ENCODE measurements at regions not wholly inside any gene's neighbourhood (a gene's known extent, or its start where the extent isn't known, plus 50 kb on each side); places are given as distances from the start of the nearest gene placed in this dataset.

DNA sequence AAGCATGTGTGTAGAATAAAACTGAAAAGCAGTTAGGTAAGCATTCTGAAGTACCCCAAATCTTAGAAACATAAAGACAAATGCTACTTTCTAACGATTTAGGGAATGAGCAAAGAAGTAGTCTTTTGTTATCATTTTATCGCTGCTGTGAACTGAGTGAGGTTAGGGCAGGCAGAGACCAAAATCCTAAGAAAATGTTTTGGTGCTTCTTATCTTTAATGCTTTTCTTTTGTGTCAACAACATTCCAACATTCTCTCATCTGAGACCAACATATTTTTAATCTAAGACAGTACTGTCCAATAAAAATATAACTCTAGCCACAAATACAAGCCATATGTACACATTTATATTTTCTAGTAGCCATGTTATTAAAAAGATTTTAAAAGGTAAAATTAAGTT is 789.4 kb upstream of the PIK3C3 start:
- WGBS, 3 donors = 6 to 16% (median 6%) methylated on average over 2 of the region's 2 CpGs
- Histone ChIP-seq H3K4me1 (ENCODE audit: insufficient read depth) (no peaks in the 10 kb centered on the region), H3K27ac (no peak overlapping the region), H3K4me3 (no peak overlapping the region), H3K27me3 (no peaks in the 10 kb centered on the region), H3K36me3 (no peaks in the 10 kb centered on the region), H3K9me3 (no peaks in the 10 kb centered on the region)
- intact Hi-C loops (cut with DNase I) = no loop called here
- TF ChIP-seq POLR2A (IDR thresholded peaks at IDR 0.05) (no peak), EP300 (IDR thresholded peaks at IDR 0.05) (no peak)
- TF ChIP-seq, protein P1, sequence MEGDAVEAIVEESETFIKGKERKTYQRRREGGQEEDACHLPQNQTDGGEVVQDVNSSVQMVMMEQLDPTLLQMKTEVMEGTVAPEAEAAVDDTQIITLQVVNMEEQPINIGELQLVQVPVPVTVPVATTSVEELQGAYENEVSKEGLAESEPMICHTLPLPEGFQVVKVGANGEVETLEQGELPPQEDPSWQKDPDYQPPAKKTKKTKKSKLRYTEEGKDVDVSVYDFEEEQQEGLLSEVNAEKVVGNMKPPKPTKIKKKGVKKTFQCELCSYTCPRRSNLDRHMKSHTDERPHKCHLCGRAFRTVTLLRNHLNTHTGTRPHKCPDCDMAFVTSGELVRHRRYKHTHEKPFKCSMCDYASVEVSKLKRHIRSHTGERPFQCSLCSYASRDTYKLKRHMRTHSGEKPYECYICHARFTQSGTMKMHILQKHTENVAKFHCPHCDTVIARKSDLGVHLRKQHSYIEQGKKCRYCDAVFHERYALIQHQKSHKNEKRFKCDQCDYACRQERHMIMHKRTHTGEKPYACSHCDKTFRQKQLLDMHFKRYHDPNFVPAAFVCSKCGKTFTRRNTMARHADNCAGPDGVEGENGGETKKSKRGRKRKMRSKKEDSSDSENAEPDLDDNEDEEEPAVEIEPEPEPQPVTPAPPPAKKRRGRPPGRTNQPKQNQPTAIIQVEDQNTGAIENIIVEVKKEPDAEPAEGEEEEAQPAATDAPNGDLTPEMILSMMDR (IDR thresholded peaks at IDR 0.05) = no peak
- DNase-seq = no peak

DNA sequence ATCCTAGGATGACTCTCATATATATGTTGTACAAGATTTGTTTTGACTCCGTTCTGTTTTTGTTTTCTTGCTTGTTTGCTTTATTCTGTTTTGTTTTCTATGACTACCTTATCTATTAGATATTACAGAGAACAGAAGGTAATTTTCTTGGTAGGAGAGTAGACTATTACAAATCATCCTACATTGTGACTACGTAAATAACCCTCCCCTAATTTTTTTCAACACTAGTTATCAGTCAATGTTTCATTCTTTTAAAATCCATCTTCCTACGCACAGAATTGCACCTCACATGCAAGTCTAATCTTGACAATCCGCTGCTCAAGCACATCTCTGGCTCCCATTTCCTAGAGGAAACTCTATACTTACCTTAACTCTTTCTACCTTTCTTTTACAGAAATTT is 792.3 kb upstream of the PIK3C3 start:
- 14 to 29% (median 18%) methylated on average over 4 of the region's 4 CpGs for WGBS, 3 donors
- Histone ChIP-seq H3K27ac (no peak overlapping the region), H3K4me1 (ENCODE audit: insufficient read depth) (no peaks in the 10 kb centered on the region), H3K36me3 (no peaks in the 10 kb centered on the region), H3K27me3 (no peaks in the 10 kb centered on the region), H3K9me3 (no peaks in the 10 kb centered on the region), H3K4me3 (no peak overlapping the region)
- DNase-seq = no peak
- TF ChIP-seq POLR2A (IDR thresholded peaks at IDR 0.05) = no peak
- TF ChIP-seq, protein P1 (IDR thresholded peaks at IDR 0.05) = no peak
- TF ChIP-seq EP300 (IDR thresholded peaks at IDR 0.05) = no peak
- intact Hi-C loops (cut with DNase I) = no loop called here

DNA sequence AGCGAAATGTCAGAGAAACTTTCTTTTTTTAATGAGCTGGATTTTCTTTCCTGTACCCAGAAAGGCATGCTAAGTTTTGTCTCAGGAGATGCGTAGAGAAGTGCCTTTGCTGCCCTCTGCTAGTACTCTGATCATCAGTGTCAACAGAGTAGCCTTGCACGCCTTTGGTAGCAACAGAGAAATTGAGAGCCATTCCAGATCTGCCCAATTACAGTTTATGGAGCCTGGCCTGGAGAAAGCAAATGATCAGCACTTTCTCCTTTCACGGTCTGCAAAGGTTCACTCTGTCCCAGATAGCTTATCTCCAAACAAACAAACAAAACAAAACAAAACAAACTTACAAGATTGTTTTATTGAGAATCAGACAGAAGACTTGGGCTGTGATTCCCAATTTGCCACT is 792.8 kb upstream of the PIK3C3 start:
- Histone ChIP-seq H3K36me3 (no peaks in the 10 kb centered on the region), H3K27me3 (no peaks in the 10 kb centered on the region), H3K4me1 (ENCODE audit: insufficient read depth) (no peaks in the 10 kb centered on the region), H3K9me3 (no peaks in the 10 kb centered on the region), H3K4me3 (no peak overlapping the region), H3K27ac (no peak overlapping the region)
- DNase-seq = no peak
- TF ChIP-seq POLR2A (IDR thresholded peaks at IDR 0.05) (no peak), EP300 (IDR thresholded peaks at IDR 0.05) (no peak)
- TF ChIP-seq, protein P1 (IDR thresholded peaks at IDR 0.05) = no peak
- intact Hi-C loops (cut with DNase I) = no loop called here
- WGBS, 3 donors = 40 to 46% (median 41%) methylated on average over 4 of the region's 4 CpGs

DNA sequence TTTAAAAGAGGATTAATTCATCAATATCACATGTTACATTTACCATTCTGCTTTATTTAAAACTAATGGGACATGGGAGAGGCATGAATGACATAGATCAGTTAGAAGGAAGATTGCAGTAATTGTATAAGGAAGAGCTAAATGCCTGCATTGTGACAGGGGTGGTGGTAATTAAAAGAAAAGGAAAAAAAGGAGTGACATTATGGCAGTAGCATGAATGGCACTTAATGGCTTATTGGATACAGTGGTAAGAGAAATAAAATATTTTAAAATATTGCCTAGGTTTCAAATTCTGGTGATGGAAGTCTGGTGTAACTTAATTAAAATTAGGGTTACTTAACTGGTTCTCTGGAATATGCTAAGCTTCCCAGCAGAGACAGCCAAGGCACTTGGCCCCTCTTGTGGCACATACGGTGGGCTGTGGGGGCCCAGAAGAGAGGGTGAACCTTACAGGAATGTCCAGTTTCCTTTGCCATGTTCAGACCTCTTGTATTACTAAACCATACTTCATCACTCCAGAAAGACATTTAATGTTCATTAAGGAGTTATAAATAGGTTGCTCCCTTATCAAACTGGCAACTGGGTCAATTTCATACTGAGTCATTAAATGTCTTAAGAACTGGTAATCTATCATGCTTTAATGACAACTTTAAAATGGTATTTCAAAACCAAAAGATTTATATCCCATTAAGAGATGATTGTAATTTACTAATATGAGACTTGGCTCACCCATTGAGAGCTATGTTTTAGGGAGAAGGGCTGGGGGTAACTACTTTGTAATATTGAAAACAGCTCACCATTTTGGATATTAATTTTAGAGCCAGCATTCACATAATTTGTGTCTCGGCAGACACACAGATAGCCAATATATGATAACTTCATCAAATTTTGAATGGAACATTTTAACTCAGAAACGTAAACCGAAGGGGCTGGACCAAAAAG is 798.9 kb upstream of the PIK3C3 start:
- TF ChIP-seq EP300 (IDR thresholded peaks at IDR 0.05) (no peak), POLR2A (IDR thresholded peaks at IDR 0.05) (no peak)
- TF ChIP-seq, protein P1 (IDR thresholded peaks at IDR 0.05) = no peak
- Histone ChIP-seq H3K27me3 (no peaks in the 10 kb centered on the region), H3K4me1 (ENCODE audit: insufficient read depth) (no peaks in the 10 kb centered on the region), H3K4me3 (no peak overlapping the region), H3K27ac (no peak overlapping the region), H3K9me3 (no peaks in the 10 kb centered on the region), H3K36me3 (no peaks in the 10 kb centered on the region)
- DNase-seq = no peak
- intact Hi-C loops (cut with DNase I) = no loop called here
- 79 to 83% (median 81%) methylated on average over 4 of the region's 4 CpGs for WGBS, 3 donors

All from ovary (tissue), 7 donors.